GM13976 (cell line): ENCODE measurements at regions not wholly inside any gene's neighbourhood (a gene's known extent, or its start where the extent isn't known, plus 50 kb on each side); places are given as distances from the start of the nearest gene placed in this dataset.

ENCODE experiments used
- DNase-seq: peaks from one replicate; pipeline ENCODE4 v3.0.0; 2012; ENCODE audit warnings: low spot score
- in situ Hi-C: fragments of 300-500 bp; cut with MboI; formaldehyde crosslinking; loops from one replicate; pipeline ENCODE4 v1.12.0; 2022; ENCODE audit warnings: low sequenced_read_pairs, mixed read lengths, inconsistent platforms; ENCODE audit not compliant: unreplicated experiment
- TF ChIP-seq, protein P1 (sequence below): IDR thresholded peaks from 2 replicates; pipeline ENCODE4 v1.5.1; 2012; ENCODE audit warnings: borderline replicate concordance, mild to moderate bottlenecking; ENCODE audit not compliant: insufficient read depth; ENCODE audit errors: extremely low read depth, missing control alignments, control extremely low read depth

DNA sequence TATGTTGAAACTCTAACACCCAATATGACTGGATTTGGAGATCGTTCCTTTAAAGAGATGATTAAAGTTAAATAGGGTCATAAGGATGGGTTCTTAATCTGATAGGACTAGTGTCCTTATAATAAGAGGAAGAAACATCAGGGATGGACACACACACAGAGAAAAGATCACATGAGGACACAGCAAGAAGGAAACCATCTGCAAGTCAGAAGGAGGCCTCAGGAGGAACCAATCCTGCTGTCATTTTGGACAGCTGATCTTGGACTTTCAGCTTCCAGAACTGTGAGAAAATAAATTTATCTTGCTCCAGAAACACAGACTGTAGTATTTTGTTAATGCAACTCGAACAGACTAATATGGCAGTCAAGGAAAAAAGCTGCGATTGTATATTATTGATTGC is 631.5 kb downstream of the PCDH7 start:
- TF ChIP-seq, protein P1, sequence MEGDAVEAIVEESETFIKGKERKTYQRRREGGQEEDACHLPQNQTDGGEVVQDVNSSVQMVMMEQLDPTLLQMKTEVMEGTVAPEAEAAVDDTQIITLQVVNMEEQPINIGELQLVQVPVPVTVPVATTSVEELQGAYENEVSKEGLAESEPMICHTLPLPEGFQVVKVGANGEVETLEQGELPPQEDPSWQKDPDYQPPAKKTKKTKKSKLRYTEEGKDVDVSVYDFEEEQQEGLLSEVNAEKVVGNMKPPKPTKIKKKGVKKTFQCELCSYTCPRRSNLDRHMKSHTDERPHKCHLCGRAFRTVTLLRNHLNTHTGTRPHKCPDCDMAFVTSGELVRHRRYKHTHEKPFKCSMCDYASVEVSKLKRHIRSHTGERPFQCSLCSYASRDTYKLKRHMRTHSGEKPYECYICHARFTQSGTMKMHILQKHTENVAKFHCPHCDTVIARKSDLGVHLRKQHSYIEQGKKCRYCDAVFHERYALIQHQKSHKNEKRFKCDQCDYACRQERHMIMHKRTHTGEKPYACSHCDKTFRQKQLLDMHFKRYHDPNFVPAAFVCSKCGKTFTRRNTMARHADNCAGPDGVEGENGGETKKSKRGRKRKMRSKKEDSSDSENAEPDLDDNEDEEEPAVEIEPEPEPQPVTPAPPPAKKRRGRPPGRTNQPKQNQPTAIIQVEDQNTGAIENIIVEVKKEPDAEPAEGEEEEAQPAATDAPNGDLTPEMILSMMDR = no peak
- no peak for DNase-seq
- in situ Hi-C loops = no loop called here

DNA sequence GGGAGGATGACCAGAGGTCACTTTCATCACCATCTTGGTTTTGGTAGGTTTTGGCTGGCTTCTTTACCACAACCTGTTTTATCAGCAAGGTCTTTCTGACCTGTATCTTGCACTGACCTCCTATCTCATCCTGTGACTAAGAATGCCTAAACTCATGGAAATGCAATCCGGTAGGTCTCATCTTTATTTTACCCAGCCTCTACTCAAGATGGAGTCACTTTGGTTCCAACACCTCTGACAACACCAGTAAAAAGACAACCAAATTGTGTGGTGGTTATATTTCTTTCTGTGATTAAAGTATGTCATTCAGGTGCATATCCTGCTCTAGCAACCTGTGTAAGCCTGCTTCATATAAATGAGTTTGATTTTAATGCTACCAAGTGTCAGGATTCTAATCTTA is 636.7 kb downstream of the PCDH7 start:
- DNase-seq = no peak
- in situ Hi-C loops = no loop called here
- TF ChIP-seq, protein P1 = no peak

DNA sequence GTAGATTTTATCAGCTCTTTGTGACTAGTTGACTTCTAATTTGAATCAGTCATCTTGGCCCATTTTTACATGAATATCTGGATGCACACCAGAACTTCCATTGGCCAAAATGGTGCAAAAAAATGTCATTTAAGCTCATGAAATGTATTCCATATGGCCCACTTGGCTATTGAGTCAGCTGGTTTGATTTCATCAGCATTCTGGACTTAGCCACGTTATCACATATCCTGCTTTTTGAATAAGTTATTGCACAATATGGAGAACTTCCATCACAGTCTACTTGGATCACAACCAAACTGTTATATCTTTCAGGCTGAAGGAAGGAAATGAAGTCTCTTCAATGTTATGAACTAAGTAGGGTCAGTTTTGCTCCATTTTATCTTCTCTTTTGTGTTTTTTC is 640.6 kb downstream of the PCDH7 start:
- TF ChIP-seq, protein P1 = no peak
- in situ Hi-C loops = no loop called here
- DNase-seq = no peak

DNA sequence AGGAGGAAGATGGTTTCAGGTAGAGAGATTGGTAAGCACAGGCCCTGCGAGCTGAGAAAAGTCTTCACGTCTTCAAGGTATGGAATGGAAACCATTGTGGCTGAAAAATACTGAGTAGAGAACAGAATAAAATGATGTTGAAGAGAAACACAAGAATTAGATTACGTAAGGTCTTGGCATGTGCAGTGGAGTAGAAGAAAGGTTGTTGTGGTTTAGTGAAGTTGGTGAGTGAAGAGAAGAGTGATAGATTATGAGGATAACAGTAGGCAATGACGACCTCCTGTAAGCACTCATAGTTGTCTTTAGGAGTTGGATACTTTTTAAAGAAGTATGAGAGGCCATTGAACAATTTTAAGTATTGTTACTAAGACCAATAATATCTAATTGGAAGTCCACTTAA is 642.6 kb downstream of the PCDH7 start:
- in situ Hi-C loops = no loop called here
- TF ChIP-seq, protein P1 = no peak
- DNase-seq = no peak

DNA sequence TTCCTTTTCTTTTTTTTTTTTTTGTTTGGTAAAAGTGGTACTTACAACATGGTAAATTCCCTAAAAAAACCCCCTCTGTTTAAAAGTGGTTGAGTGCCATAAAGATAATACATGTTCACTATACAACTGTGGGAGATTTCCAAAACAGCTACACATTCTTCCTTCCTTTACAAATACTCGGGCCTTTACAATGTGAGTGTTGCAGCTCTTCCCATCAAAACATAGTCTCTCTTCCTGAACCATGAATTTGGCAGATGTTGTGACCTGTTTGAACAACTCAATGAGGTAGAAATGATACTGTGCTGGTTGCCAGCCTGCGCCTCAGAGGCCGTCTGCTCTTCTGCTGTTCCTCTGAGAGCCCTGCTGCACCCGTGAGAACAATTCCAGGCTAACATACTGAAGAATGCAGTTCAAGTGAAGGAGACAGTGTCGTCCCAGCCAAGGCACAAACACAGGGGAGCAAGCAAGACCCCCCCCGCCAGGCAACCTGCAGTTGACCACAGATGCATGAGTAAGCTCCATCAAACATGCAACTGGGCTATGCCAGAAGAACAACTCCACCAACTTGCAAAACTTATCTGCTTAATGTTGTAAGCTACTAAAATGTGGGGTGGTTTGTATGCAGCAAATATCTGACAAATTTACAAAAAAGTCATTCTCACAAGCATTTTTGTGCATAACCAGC is 645.0 kb downstream of the PCDH7 start:
- in situ Hi-C loops = no loop called here
- no peak for DNase-seq
- TF ChIP-seq, protein P1 = no peak

DNA sequence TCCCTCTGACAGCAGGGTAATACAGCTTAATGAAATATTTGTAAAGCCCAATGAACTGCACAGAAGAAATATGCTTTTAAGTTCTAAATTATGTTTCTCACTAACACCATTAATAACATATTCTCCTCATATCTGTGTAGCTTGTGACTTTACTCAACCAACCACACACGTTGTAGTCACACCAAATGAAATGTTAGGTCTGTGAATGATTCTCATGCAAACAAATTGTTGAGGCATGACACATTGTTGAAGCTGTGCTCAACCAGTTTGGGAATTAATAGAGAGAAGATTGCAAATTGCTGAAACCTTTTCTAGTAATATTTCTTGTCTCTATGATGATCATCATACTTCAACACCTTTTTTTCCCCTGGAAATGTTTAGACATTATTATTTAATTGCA is 645.9 kb downstream of the PCDH7 start:
- in situ Hi-C loops = no loop called here
- TF ChIP-seq, protein P1 = no peak
- no peak for DNase-seq
